PC-3 (cell line): ENCODE measurements at regions not wholly inside any gene's neighbourhood (a gene's known extent, or its start where the extent isn't known, plus 50 kb on each side); places are given as distances from the start of the nearest gene placed in this dataset.

Source experiments
- ATAC-seq: fragments of 200-7000 bp; cut with Tn5 transposase; 2 replicates; pipeline ENCODE4 v1.9.1; 2020; ENCODE audit warnings: mild to moderate bottlenecking, moderate library complexity
- BruUV-seq: library from RNA; stranded (reverse); fragments of 400-500 nt; replicated peaks from 2 replicates; lab custom pipeline; 2021; lab: Mats Ljungman, UMichigan
- CTCF ChIA-PET: fragments of 300-600 bp; sonication (Branson Sonifier 250); formaldehyde crosslinking; loops from one replicate; lab custom pipeline; 2022; ENCODE audit warnings: antibody characterized with exemption; lab: Charles Lee
- POLR2A ChIA-PET: fragments of 300-600 bp; sonication (Branson Sonifier 250); formaldehyde crosslinking; loops from one replicate; lab custom pipeline; 2022; ENCODE audit warnings: antibody characterized with exemption; ENCODE audit not compliant: unreplicated experiment; lab: Charles Lee
- DNase-seq: peaks from one replicate; pipeline ENCODE4 v3.0.0-alpha.2; 2015
- H2AFZ ChIP-seq: fragments of 300-600 bp; sonication (generic); 2 replicates; pipeline ENCODE4 v1.6.0; 2016; ENCODE audit warnings: antibody characterized with exemption, low read length
- H3F3A ChIP-seq: fragments of 300-600 bp; sonication (generic); one replicate; pipeline ENCODE4 v1.6.0; 2017; ENCODE audit warnings: antibody characterized with exemption, low read length, control low read depth, mild to moderate bottlenecking; ENCODE audit not compliant: unreplicated experiment
- H3K27ac ChIP-seq: fragments of 300-600 bp; sonication (generic); 2 replicates; pipeline ENCODE4 v1.5.1; 2016; ENCODE audit warnings: mild to moderate bottlenecking, low read length
- H3K27me3 ChIP-seq: fragments of 300-600 bp; sonication (generic); 2 replicates; pipeline ENCODE4 v1.6.1; 2016; ENCODE audit warnings: low read length, mixed read lengths
- H3K36me3 ChIP-seq: fragments of 300-600 bp; sonication (generic); 2 replicates; pipeline ENCODE4 v1.6.1; 2016; ENCODE audit warnings: low read depth, mixed run types, low read length, mixed read lengths
- H3K4me1 ChIP-seq: fragments of 300-600 bp; sonication (generic); 2 replicates; pipeline ENCODE4 v1.5.1; 2016; ENCODE audit warnings: low read length; ENCODE audit not compliant: insufficient read depth
- H3K4me2 ChIP-seq: fragments of 300-600 bp; sonication (generic); 2 replicates; pipeline ENCODE4 v1.6.0; 2016; ENCODE audit warnings: low read length
- H3K4me3 ChIP-seq: fragments of 300-600 bp; sonication (generic); 2 replicates; pipeline ENCODE4 v1.5.1; 2016; ENCODE audit warnings: mild to moderate bottlenecking, low read length, mixed read lengths
- H3K79me2 ChIP-seq: fragments of 300-600 bp; sonication (generic); 2 replicates; pipeline ENCODE4 v1.6.1; 2017; ENCODE audit warnings: low read length, mixed read lengths
- H3K9ac ChIP-seq: fragments of 300-600 bp; sonication (generic); 2 replicates; pipeline ENCODE4 v1.6.0; 2016; ENCODE audit warnings: mild to moderate bottlenecking, low read length
- H3K9me2 ChIP-seq: fragments of 300-600 bp; sonication (generic); replicated peaks from 2 replicates; pipeline ENCODE4 v1.6.1; 2016; ENCODE audit warnings: mixed run types, low read length, mixed read lengths
- H3K9me3 ChIP-seq: fragments of 300-600 bp; sonication (generic); 2 replicates; pipeline ENCODE4 v1.6.1; 2016; ENCODE audit warnings: low read length, mixed read lengths
- H4K20me1 ChIP-seq: fragments of 300-600 bp; sonication (generic); 2 replicates; pipeline ENCODE4 v1.6.1; 2016; ENCODE audit warnings: low read length, mixed read lengths
- CTCF ChIP-seq: fragments of 300-600 bp; sonication (generic); conservative IDR thresholded peaks from 2 replicates; pipeline ENCODE4 v1.5.1; 2017; ENCODE audit warnings: antibody characterized with exemption, low read depth, mild to moderate bottlenecking, low read length
- EZH2 ChIP-seq: fragments of 300-600 bp; sonication (generic); IDR thresholded peaks from one replicate; pipeline ENCODE4 v1.6.1; 2017; ENCODE audit warnings: antibody characterized with exemption, mild to moderate bottlenecking, low read length; ENCODE audit not compliant: unreplicated experiment
- EZH2phosphoT487 ChIP-seq: fragments of 300-600 bp; sonication (generic); IDR thresholded peaks from 2 replicates; pipeline ENCODE4 v1.6.1; 2018; ENCODE audit warnings: mild to moderate bottlenecking, antibody characterized with exemption, low read length, borderline replicate concordance
- intact Hi-C: fragments of 100-400 bp; cut with micrococcal nuclease; formaldehyde crosslinking; loops from 2 replicates; pipeline ENCODE4 v1.9.0; 2023

GRCh38 chr11:59011655-59012397, 72.5 kb downstream of the GLYATL1 start:
- ATAC-seq (no peak), DNase-seq (no peak)
- H3K9me3 ChIP-seq, result no peaks in the 10 kb centered on the region
- no peak overlapping the region for H3K4me2 ChIP-seq
- CTCF ChIA-PET, result no interaction called here
- BruUV-seq, result no TSS peak
- no peaks in the 10 kb centered on the region for H3F3A ChIP-seq
- H3K4me1 ChIP-seq, result no peaks in the 10 kb centered on the region
- POLR2A ChIA-PET, result no interaction called here
- H4K20me1 ChIP-seq, result no peaks in the 10 kb centered on the region
- H3K79me2 ChIP-seq, result no peaks in the 10 kb centered on the region
- no peaks in the 10 kb centered on the region for H3K9me2 ChIP-seq
- no peak overlapping the region for H2AFZ ChIP-seq
- H3K27me3 ChIP-seq, result peaks cover 75% of the 10 kb centered on the region
- no peak overlapping the region for H3K9ac ChIP-seq
- no peak for TF ChIP-seq EZH2phosphoT487
- no peak for TF ChIP-seq CTCF
- TF ChIP-seq EZH2, result no peak
- H3K27ac ChIP-seq, result no peak overlapping the region
- H3K4me3 ChIP-seq, result no peak overlapping the region
- intact Hi-C loops, result no loop called here
- no peaks in the 10 kb centered on the region for H3K36me3 ChIP-seq

GRCh38 chr11:59012398-59013265, 73.3 kb downstream of the GLYATL1 start:
- Histone ChIP-seq H3K4me2 (no peak overlapping the region), H4K20me1 (no peaks in the 10 kb centered on the region), H3K27ac (no peak overlapping the region), H3K79me2 (no peaks in the 10 kb centered on the region), H3K4me3 (no peak overlapping the region), H3K9ac (no peak overlapping the region), H3F3A (no peaks in the 10 kb centered on the region), H3K9me2 (no peaks in the 10 kb centered on the region), H3K27me3 (peaks cover 67% of the 10 kb centered on the region), H3K9me3 (no peaks in the 10 kb centered on the region), H2AFZ (no peak overlapping the region), H3K36me3 (no peaks in the 10 kb centered on the region), H3K4me1 (no peaks in the 10 kb centered on the region)
- no peak for TF ChIP-seq EZH2phosphoT487
- intact Hi-C loops, result no loop called here
- CTCF ChIA-PET, result no interaction called here
- POLR2A ChIA-PET, result no interaction called here
- DNase-seq (no peak), ATAC-seq (no peak)
- no TSS peak for BruUV-seq

- Histone ChIP-seq H3F3A (no peaks in the 10 kb centered on the region), H3K36me3 (no peaks in the 10 kb centered on the region), H3K9me2 (no peaks in the 10 kb centered on the region), H3K79me2 (no peaks in the 10 kb centered on the region), H2AFZ (no peak overlapping the region), H3K4me2 (no peak overlapping the region), H3K9ac (no peak overlapping the region), H3K27me3 (peaks cover 75% of the 10 kb centered on the region), H3K27ac (no peak overlapping the region), H3K4me3 (no peak overlapping the region), H3K4me1 (no peaks in the 10 kb centered on the region), H4K20me1 (no peaks in the 10 kb centered on the region), H3K9me3 (no peaks in the 10 kb centered on the region)
- ATAC-seq (no peak), DNase-seq (no peak)
- intact Hi-C loops, result no loop called here
- no TSS peak for BruUV-seq
- POLR2A ChIA-PET, result no interaction called here
- TF ChIP-seq EZH2, result no peak
- TF ChIP-seq EZH2phosphoT487, result no peak
- no peak for TF ChIP-seq CTCF
- CTCF ChIA-PET, result no interaction called here
Observed at GRCh38 chr11:59025097-59025496, 61.0 kb upstream of the GLYATL1B start.
